ENCODE measurements at regions not wholly inside any gene's neighbourhood (a gene's known extent, or its start where the extent isn't known, plus 50 kb on each side); places are given as distances from the start of the nearest gene placed in this dataset.

- H3K27ac ChIP-seq: no peak overlapping the region
- ATAC-seq (ENCODE audit: low FRiP score in 2 of 2) (no peak), DNase-seq (no peak)
- H3K4me3 ChIP-seq: no peak overlapping the region
- H3K4me1 ChIP-seq: peaks cover 0 to 3% (median 0%) of the 10 kb centered on the region in 4 donors
- H3K27me3 ChIP-seq: no peaks in the 10 kb centered on the region
- H3K36me3 ChIP-seq: no peaks in the 10 kb centered on the region
- H3K9me3 ChIP-seq: no peaks in the 10 kb centered on the region
- TF ChIP-seq CTCF (IDR thresholded peaks at IDR 0.05): no peak
- no peak for TF ChIP-seq POLR2A (IDR thresholded peaks at IDR 0.05)
- no peak for TF ChIP-seq POLR2AphosphoS5 (IDR thresholded peaks at IDR 0.05)
- no peak for TF ChIP-seq EP300 (IDR thresholded peaks at IDR 0.05)
Measured at GRCh38 chr5:54795777-54796176, 189.6 kb downstream of the ESM1 start.

DNA sequence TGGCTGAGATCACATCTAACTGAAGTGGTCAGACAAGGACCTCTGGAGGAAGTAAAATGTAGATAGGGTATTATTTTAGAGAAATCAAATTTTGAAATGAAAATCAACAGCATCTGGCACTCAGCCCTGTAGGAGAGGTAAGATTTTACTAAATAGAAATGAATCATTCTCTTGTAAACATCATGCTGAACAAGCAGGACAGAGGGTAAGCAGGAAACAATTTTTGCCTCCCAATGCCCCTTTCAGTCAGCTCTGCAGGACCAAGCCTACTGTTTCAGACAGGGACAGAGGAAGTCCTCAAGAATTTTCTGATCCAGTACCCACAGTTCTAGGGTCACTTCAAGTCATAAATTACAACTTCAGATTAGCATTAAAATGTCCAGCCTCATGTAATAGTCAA is 190.1 kb downstream of the ESM1 start:
- ATAC-seq (ENCODE audit: low FRiP score in 2 of 2) (no peak), DNase-seq (no peak)
- peaks cover 0 to 3% (median 0%) of the 10 kb centered on the region in 4 donors for H3K4me1 ChIP-seq
- H3K27ac ChIP-seq: no peak overlapping the region
- no peaks in the 10 kb centered on the region for H3K27me3 ChIP-seq
- TF ChIP-seq POLR2AphosphoS5 (IDR thresholded peaks at IDR 0.05) (no peak), POLR2A (IDR thresholded peaks at IDR 0.05) (no peak)
- H3K4me3 ChIP-seq: no peak overlapping the region
- H3K36me3 ChIP-seq: no peaks in the 10 kb centered on the region
- H3K9me3 ChIP-seq: no peaks in the 10 kb centered on the region

GRCh38 chr5:54794135-54794975 is 191.0 kb downstream of the ESM1 start:
- Histone ChIP-seq H3K9me3 (no peaks in the 10 kb centered on the region), H3K27me3 (no peaks in the 10 kb centered on the region), H3K4me1 (peaks cover 0 to 3% (median 0%) of the 10 kb centered on the region in 4 donors), H3K4me3 (no peak overlapping the region), H3K27ac (no peak overlapping the region), H3K36me3 (no peaks in the 10 kb centered on the region)
- DNase-seq (no peak), ATAC-seq (ENCODE audit: low FRiP score in 2 of 2) (no peak)
- WGBS, 2 donors: 91 to 94% methylated on average over 7 of the region's 7 CpGs
- no peak for TF ChIP-seq CTCF (IDR thresholded peaks at IDR 0.05)
- TF ChIP-seq POLR2AphosphoS5 (IDR thresholded peaks at IDR 0.05): no peak
- TF ChIP-seq POLR2A (IDR thresholded peaks at IDR 0.05): no peak
- TF ChIP-seq EP300 (IDR thresholded peaks at IDR 0.05): no peak

DNA sequence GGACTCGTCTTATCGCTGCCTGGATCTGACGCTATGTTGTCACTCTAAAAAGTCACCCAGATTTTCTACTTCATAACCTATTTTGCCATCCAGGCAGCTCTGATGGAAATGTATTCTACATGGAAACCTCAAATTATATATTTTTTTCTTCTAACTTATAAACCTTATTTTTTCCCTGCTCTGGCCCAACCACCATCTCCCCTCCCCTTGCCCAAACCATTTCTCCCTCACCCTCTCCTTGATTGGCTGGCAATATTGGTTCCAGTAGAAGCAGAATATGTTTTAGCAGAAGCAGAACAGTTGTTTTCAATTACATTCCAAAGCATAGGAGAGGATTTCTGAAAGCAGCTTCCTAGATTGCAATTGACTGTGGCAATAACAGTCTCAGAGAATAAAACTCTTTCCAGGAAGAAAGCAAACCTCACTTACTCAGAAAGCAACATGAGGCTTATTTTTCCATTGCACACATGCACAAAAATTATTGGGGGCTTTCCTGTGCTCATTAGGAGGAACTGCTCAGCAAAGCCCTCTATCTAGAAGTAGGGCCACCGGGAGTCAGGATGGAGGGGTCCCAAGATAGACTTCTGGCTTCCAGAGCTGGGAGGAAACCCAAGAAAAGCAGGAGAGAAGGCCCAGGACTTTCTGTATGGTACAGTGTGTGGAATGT is 191.8 kb downstream of the ESM1 start:
- no peaks in the 10 kb centered on the region for H3K27me3 ChIP-seq

More for the DNA sequence above, 191.8 kb downstream of the ESM1 start:
- ATAC-seq (ENCODE audit: low FRiP score in 2 of 2) (no peak), DNase-seq (no peak)
- Histone ChIP-seq H3K9me3 (no peaks in the 10 kb centered on the region), H3K27ac (no peak overlapping the region), H3K4me3 (no peak overlapping the region), H3K36me3 (no peaks in the 10 kb centered on the region), H3K4me1 (peaks cover 0 to 3% (median 0%) of the 10 kb centered on the region in 4 donors)
- TF ChIP-seq POLR2A (IDR thresholded peaks at IDR 0.05) (no peak), EP300 (IDR thresholded peaks at IDR 0.05) (no peak), CTCF (IDR thresholded peaks at IDR 0.05) (no peak), POLR2AphosphoS5 (IDR thresholded peaks at IDR 0.05) (no peak)
- 85 to 95% methylated on average over 4 of the region's 4 CpGs for WGBS, 2 donors
